ENCODE measurements at regions not wholly inside any gene's neighbourhood (a gene's known extent, or its start where the extent isn't known, plus 50 kb on each side); places are given as distances from the start of the nearest gene placed in this dataset.
A peak's percentile ranks its signal among the peaks of the same experiment; 100 is the strongest.

- DNase-seq (ENCODE audit: low read depth in 2 of 3, low spot score in 2 of 3): no peak
These were observed 265.0 kb upstream of the GLI3 start for GRCh38 chr7:42502022-42502421.

GRCh38 chr7:42495256-42495655, 258.2 kb upstream of the GLI3 start:
- no peak for DNase-seq (ENCODE audit: low read depth in 2 of 3, low spot score in 2 of 3)

GRCh38 chr7:42494736-42495135, 257.7 kb upstream of the GLI3 start:
- DNase-seq (ENCODE audit: low read depth in 2 of 3, low spot score in 2 of 3): no peak

- no peak for DNase-seq (ENCODE audit: low read depth in 2 of 3, low spot score in 2 of 3)
These were observed 257.2 kb upstream of the GLI3 start for GRCh38 chr7:42494199-42494710.

- peak in 1 of 3 experiments; percentile 4 for DNase-seq (ENCODE audit: low read depth in 2 of 3, low spot score in 2 of 3)
These were observed 256.6 kb upstream of the GLI3 start for GRCh38 chr7:42493436-42494198.

GRCh38 chr7:42492920-42493319, 255.9 kb upstream of the GLI3 start:
- DNase-seq (ENCODE audit: low read depth in 2 of 3, low spot score in 2 of 3): no peak

GRCh38 chr7:42491106-42491505, 254.1 kb upstream of the GLI3 start:
- no peak for DNase-seq (ENCODE audit: low read depth in 2 of 3, low spot score in 2 of 3)

GRCh38 chr7:42489299-42489698, 252.3 kb upstream of the GLI3 start:
- no peak for DNase-seq (ENCODE audit: low read depth in 2 of 3, low spot score in 2 of 3)

GRCh38 chr7:42485301-42485766, 248.3 kb upstream of the GLI3 start:
- no peak for DNase-seq (ENCODE audit: low read depth in 2 of 3, low spot score in 2 of 3)

- no peak for DNase-seq (ENCODE audit: low read depth in 2 of 3, low spot score in 2 of 3)
These were observed 246.9 kb upstream of the GLI3 start for GRCh38 chr7:42483886-42484285.

- no peak for DNase-seq (ENCODE audit: low read depth in 2 of 3, low spot score in 2 of 3)
These were observed 243.0 kb upstream of the GLI3 start for GRCh38 chr7:42479816-42480633.

- DNase-seq (ENCODE audit: low read depth in 2 of 3, low spot score in 2 of 3): no peak
These were observed 242.4 kb upstream of the GLI3 start for GRCh38 chr7:42479452-42479815.

- DNase-seq (ENCODE audit: low read depth in 2 of 3, low spot score in 2 of 3): no peak
These were observed 241.7 kb upstream of the GLI3 start for GRCh38 chr7:42478717-42479116.

- DNase-seq (ENCODE audit: low read depth in 2 of 3, low spot score in 2 of 3): no peak
These were observed 239.2 kb upstream of the GLI3 start for GRCh38 chr7:42476255-42476654.

GRCh38 chr7:42475082-42475481, 238.1 kb upstream of the GLI3 start:
- no peak for DNase-seq (ENCODE audit: low read depth in 2 of 3, low spot score in 2 of 3)

- DNase-seq (ENCODE audit: low read depth in 2 of 3, low spot score in 2 of 3): no peak
These were observed 236.1 kb upstream of the GLI3 start for GRCh38 chr7:42473099-42473498.

GRCh38 chr7:42471573-42472174, 234.7 kb upstream of the GLI3 start:
- no peak for DNase-seq (ENCODE audit: low read depth in 2 of 3, low spot score in 2 of 3)

GRCh38 chr7:42469341-42469740, 232.3 kb upstream of the GLI3 start:
- no peak for DNase-seq (ENCODE audit: low read depth in 2 of 3, low spot score in 2 of 3)

- DNase-seq (ENCODE audit: low read depth in 2 of 3, low spot score in 2 of 3): no peak
These were observed 231.5 kb upstream of the GLI3 start for GRCh38 chr7:42468471-42468870.

- no peak for DNase-seq (ENCODE audit: low read depth in 2 of 3, low spot score in 2 of 3)
These were observed 224.5 kb upstream of the GLI3 start for GRCh38 chr7:42461537-42461936.

- no peak for DNase-seq (ENCODE audit: low read depth in 2 of 3, low spot score in 2 of 3)
These were observed 223.9 kb upstream of the GLI3 start for GRCh38 chr7:42460933-42461332.

GRCh38 chr7:42460148-42460547, 223.1 kb upstream of the GLI3 start:
- DNase-seq (ENCODE audit: low read depth in 2 of 3, low spot score in 2 of 3): no peak

Measured in activated CD8-positive, alpha-beta memory T cell treated with anti-CD3 and anti-CD28 coated beads for 48 hours (primary cell).